ENCODE measurements at regions not wholly inside any gene's neighbourhood (a gene's known extent, or its start where the extent isn't known, plus 50 kb on each side); places are given as distances from the start of the nearest gene placed in this dataset.

DNA sequence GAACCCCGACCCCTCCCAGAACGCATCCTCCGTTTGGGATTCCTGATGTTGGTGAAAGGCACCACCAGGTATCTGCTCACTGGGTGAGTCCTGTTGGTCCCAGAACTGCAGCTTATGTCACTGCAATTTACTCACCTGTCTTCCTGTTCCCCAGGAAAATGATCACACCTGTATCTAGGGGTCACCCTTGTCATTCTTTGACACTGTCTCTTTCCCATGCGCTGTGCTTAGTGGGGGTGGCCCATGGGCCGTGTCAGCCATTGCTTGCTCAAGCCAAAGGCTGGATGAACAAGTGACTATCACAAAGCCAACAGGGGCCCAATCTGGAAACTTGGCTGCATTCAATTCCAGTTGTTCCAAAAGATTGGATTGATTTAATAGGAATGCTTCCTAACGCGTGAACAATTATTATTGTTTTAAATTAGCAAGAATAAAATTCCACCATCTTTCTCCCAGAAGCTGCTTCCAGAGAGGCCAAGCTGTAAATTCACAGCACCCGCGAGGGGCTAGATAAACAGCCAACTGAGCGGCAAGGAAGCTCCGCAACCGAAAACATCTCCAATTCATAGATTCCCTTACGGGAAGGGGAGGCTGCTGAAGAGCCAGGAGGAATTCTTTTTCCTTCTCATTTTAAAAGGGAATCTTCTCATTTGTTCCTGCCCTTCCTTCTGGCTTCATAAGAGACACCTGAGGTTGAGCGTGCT lies 134.8 kb upstream of the ZMIZ1 start:
- Histone ChIP-seq H3K27me3 (replicated peaks; ENCODE audit: insufficient read depth, low read depth, low read length, poor library complexity) (no peaks in the 10 kb centered on the region), H3K36me3 (ENCODE audit: insufficient read depth, low read length, poor library complexity, severe bottlenecking) (no peaks in the 10 kb centered on the region), H3K9me3 (ENCODE audit: low read depth, low read length, poor library complexity, severe bottlenecking) (no peaks in the 10 kb centered on the region), H3K4me1 (ENCODE audit: insufficient read depth, low read length, poor library complexity, severe bottlenecking) (peaks cover 5% of the 10 kb centered on the region), H3K4me3 (ENCODE audit: low read depth, low read length, poor library complexity, severe bottlenecking) (no peak overlapping the region), H3K27ac (ENCODE audit: low read depth, low read length, poor library complexity, severe bottlenecking) (no peak overlapping the region)
- TF ChIP-seq, protein P1, sequence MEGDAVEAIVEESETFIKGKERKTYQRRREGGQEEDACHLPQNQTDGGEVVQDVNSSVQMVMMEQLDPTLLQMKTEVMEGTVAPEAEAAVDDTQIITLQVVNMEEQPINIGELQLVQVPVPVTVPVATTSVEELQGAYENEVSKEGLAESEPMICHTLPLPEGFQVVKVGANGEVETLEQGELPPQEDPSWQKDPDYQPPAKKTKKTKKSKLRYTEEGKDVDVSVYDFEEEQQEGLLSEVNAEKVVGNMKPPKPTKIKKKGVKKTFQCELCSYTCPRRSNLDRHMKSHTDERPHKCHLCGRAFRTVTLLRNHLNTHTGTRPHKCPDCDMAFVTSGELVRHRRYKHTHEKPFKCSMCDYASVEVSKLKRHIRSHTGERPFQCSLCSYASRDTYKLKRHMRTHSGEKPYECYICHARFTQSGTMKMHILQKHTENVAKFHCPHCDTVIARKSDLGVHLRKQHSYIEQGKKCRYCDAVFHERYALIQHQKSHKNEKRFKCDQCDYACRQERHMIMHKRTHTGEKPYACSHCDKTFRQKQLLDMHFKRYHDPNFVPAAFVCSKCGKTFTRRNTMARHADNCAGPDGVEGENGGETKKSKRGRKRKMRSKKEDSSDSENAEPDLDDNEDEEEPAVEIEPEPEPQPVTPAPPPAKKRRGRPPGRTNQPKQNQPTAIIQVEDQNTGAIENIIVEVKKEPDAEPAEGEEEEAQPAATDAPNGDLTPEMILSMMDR (conservative IDR thresholded peaks at IDR 0.05; ENCODE audit: low read depth, low read length), result no peak
- TF ChIP-seq EZH2 (IDR thresholded peaks at IDR 0.05; ENCODE audit: borderline replicate concordance, low read depth, low read length, poor library complexity, severe bottlenecking), result no peak
- ChIA-PET POLR2A (ENCODE audit: low non-redundant PET) (no interaction called here), CTCF (no interaction called here)
- no peak for DNase-seq (ENCODE audit: low spot score)
- intact Hi-C loops (cut with micrococcal nuclease; ENCODE audit: unreplicated experiment), result no loop called here
- BruUV-seq (replicated peaks), result no TSS peak

DNA sequence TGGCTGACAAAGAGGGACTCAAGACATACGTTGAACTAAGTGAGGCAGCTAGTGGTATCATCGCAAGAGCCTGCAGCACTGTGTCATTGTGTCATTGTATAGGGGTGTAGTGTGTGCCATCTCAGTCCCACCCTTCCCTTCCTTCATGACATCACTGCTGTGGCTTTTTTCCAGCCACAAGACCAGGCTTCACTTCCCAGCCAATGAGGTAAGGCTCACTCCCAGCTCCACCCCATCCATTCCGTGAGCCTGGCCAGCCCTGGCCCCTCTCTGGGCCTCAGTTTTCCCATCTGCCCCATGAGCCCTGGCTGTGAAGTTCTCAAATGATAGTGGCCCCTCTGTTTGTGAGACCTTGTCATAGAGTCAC lies 134.3 kb upstream of the ZMIZ1 start:
- no peak for TF ChIP-seq EZH2 (IDR thresholded peaks at IDR 0.05; ENCODE audit: borderline replicate concordance, low read depth, low read length, poor library complexity, severe bottlenecking)
- TF ChIP-seq, protein P1 (conservative IDR thresholded peaks at IDR 0.05; ENCODE audit: low read depth, low read length), result no peak
- BruUV-seq (replicated peaks), result no TSS peak
- Histone ChIP-seq H3K4me3 (ENCODE audit: low read depth, low read length, poor library complexity, severe bottlenecking) (no peak overlapping the region), H3K27ac (ENCODE audit: low read depth, low read length, poor library complexity, severe bottlenecking) (no peak overlapping the region), H3K9me3 (ENCODE audit: low read depth, low read length, poor library complexity, severe bottlenecking) (no peaks in the 10 kb centered on the region), H3K27me3 (replicated peaks; ENCODE audit: insufficient read depth, low read depth, low read length, poor library complexity) (no peaks in the 10 kb centered on the region), H3K4me1 (ENCODE audit: insufficient read depth, low read length, poor library complexity, severe bottlenecking) (peaks cover 5% of the 10 kb centered on the region), H3K36me3 (ENCODE audit: insufficient read depth, low read length, poor library complexity, severe bottlenecking) (no peaks in the 10 kb centered on the region)
- POLR2A ChIA-PET (ENCODE audit: low non-redundant PET), result no interaction called here
- DNase-seq (ENCODE audit: low spot score), result no peak
- intact Hi-C loops (cut with micrococcal nuclease; ENCODE audit: unreplicated experiment), result no loop called here
- CTCF ChIA-PET, result no interaction called here

DNA sequence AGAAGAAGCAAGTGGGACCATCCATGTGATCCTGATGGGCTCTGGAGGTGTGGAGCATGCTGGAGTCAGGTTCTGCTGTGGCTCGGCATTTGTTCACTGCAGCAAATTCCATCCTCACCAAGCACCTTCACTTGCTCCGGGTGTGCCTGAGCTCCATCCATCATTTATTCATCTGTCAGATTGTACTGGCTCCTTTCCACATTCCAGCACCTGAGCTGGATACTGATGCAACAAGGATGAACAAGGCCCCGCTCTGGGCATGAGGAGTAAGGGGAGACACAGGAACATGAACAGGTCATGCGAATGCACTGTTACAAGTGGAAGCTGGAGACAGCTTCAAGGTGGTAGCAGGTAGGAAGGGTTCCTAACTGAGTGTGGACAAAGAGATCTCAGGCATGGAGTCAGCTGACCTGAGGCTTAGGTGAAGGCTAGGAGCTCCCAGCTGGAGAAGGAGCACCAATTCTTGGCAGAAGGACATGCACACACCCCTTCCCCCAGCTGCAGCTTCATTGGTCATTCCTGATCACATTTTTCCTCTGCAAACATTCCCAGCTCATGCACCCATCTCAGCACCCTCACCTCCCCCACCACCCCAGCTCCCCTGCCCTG lies 133.7 kb upstream of the ZMIZ1 start:
- no TSS peak for BruUV-seq (replicated peaks)
- Histone ChIP-seq H3K36me3 (ENCODE audit: insufficient read depth, low read length, poor library complexity, severe bottlenecking) (no peaks in the 10 kb centered on the region), H3K27ac (ENCODE audit: low read depth, low read length, poor library complexity, severe bottlenecking) (no peak overlapping the region), H3K4me3 (ENCODE audit: low read depth, low read length, poor library complexity, severe bottlenecking) (no peak overlapping the region), H3K4me1 (ENCODE audit: insufficient read depth, low read length, poor library complexity, severe bottlenecking) (peaks cover 5% of the 10 kb centered on the region), H3K27me3 (replicated peaks; ENCODE audit: insufficient read depth, low read depth, low read length, poor library complexity) (no peaks in the 10 kb centered on the region), H3K9me3 (ENCODE audit: low read depth, low read length, poor library complexity, severe bottlenecking) (no peaks in the 10 kb centered on the region)
- POLR2A ChIA-PET (ENCODE audit: low non-redundant PET), result no interaction called here
- CTCF ChIA-PET, result no interaction called here
- TF ChIP-seq EZH2 (IDR thresholded peaks at IDR 0.05; ENCODE audit: borderline replicate concordance, low read depth, low read length, poor library complexity, severe bottlenecking), result no peak
- TF ChIP-seq, protein P1 (conservative IDR thresholded peaks at IDR 0.05; ENCODE audit: low read depth, low read length), result no peak
- intact Hi-C loops (cut with micrococcal nuclease; ENCODE audit: unreplicated experiment), result no loop called here
- DNase-seq (ENCODE audit: low spot score), result no peak
